HG03378 (cell line): ENCODE measurements at regions not wholly inside any gene's neighbourhood (a gene's known extent, or its start where the extent isn't known, plus 50 kb on each side); places are given as distances from the start of the nearest gene placed in this dataset.
"Not testable (repeated sequence)": the region's sequence is repeated elsewhere in the genome, so short reads cannot be mapped to it uniquely, and the experiment has no call there.

Experiments used
- ATAC-seq: cut with Tn5 transposase; IDR thresholded peaks from one replicate; pipeline ENCODE4 v1.9.1; 2021; ENCODE audit warnings: mild to moderate bottlenecking, moderate library complexity; ENCODE audit not compliant: unreplicated experiment

DNA sequence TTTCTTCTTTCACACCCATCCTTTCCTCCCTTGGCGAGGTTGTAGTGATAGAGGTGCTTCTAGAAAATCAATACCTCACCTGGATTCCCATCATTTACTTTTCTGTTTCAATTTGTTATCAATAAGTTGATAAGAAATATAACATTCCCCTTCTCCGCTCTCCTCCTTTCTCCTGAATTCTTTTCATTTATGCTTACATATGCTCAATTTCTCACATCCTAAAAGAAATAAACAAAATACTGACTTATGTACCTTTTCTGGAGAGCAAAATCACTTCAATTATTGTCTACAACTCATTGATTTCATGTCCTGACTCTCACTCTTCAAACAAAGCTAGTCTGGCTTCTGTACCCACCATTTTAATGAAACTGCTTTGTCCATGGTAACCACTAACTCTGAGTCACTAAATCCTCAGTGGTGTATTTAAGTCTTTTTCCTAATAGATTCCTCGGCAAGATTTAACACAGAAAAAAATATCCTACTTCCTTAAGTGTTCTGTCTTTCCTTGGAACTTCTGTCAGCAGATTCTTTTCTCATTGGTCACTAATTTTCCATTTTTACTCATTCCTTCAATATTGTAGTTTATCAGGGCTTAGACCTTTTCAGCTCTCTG is 289.6 kb downstream of the RFPL4B start:
- ATAC-seq: no peak

- no peak for ATAC-seq
Observed at GRCh38 chr6:112639391-112639831, 292.3 kb downstream of the RFPL4B start.

DNA sequence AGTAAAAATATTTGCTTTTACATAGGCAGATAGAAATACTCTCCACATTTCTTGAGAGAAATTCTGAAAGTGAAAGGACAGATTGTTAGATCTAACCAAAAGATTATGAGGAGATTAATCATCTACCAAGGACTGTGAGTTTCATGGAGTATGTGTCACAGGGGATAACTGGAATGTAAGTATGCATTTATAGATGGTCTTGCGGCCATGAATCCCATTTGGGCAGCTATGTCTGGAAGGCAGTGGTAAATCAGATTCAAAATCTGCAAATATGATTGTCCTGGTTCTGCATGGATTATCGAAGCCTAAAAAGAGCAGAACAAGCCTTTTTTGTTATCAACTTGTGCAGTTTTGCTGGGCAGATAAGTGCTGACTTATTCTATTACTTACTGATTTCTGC is 293.8 kb downstream of the RFPL4B start:
- no peak for ATAC-seq

DNA sequence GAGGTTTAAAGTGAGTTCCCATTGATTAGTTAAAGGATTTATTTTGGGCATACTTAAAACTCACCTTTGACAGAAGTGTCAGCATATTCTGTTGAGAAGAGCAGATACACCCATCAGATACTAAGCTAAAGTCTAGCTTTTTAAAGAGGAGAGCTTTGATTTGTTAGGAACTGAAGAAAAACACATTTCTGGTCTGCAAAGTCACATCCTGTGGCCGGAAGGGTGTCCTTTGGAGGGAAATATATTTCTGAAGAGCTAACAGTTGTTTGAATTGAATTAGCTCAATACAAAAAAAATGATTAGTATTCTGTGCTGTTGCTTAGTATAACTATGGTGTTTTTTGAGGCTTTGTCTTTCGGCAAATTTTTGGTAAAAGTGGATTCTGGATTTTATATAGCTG is 302.7 kb downstream of the RFPL4B start:
- ATAC-seq: no peak

DNA sequence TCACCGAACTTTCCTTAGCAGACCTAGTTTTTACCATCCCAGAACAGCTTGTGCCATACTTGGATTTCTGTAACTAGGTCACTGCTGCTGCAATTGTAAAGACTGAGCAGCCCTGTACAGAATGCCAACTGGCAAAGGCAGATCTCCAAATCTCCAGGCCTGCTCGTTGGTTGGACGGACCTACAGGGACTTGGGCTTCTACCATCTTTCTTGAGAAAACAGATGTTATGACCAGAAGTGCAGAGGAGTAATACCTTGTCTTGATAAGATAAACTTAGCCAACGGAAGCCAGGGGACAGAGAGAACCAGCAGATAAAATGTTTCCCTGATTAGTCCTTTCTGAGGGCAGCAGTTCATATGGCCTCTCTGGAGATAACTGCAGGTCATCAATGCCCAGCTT is 304.1 kb downstream of the RFPL4B start:
- ATAC-seq: no peak

DNA sequence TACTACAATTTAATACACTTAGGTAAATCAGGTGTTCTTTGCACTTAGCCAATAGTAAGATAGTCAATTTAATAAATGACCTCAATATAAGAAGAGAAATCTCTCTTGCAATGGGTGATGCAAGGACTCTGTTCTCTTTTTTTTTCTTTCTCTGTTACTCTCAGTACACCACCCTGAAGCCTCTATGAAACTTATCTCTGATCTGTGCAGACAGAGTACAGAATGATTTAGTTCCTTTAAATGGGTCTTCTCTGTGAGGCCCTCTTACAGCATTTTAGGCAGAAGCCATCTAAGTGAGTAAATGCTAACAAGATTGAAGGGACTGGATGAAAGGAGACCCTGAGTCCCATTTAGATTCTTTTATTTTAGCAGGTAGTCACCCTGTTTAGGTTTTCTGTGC is 312.8 kb downstream of the RFPL4B start:
- ATAC-seq: no peak

- ATAC-seq: no peak
Observed at GRCh38 chr6:112660626-112661025, 313.5 kb downstream of the RFPL4B start.

- ATAC-seq: no peak
Observed at GRCh38 chr6:112663698-112664097, 316.6 kb downstream of the RFPL4B start.

- no peak for ATAC-seq
Observed at GRCh38 chr6:112665114-112665513, 318.0 kb downstream of the RFPL4B start.

GRCh38 chr6:112665815-112666214 is 318.7 kb downstream of the RFPL4B start:
- no peak for ATAC-seq

- no peak for ATAC-seq
Observed at GRCh38 chr6:112667427-112667826, 320.3 kb downstream of the RFPL4B start.

DNA sequence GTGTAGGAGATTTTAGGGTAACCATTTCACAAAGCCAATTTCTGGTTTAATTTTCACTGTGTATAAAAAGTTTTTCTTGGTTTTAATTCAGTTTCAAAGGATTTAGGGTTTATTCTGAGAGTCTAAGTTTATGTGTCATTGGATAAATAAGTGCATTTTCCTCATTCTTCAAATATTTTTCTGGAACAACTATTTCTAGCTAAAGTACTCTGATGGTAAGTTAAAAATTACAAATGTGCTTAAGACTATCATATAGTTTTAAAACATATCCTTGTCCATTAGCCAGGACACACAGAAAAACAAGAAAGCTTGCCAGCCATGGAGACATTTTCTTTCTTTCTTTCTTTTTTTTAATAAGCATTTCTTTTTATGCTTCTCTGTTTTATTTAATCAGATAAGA is 333.0 kb downstream of the RFPL4B start:
- ATAC-seq: no peak

GRCh38 chr6:112682071-112682470 is 334.9 kb downstream of the RFPL4B start:
- ATAC-seq: no peak

GRCh38 chr6:112683106-112683505 is 336.0 kb downstream of the RFPL4B start:
- ATAC-seq: no peak

DNA sequence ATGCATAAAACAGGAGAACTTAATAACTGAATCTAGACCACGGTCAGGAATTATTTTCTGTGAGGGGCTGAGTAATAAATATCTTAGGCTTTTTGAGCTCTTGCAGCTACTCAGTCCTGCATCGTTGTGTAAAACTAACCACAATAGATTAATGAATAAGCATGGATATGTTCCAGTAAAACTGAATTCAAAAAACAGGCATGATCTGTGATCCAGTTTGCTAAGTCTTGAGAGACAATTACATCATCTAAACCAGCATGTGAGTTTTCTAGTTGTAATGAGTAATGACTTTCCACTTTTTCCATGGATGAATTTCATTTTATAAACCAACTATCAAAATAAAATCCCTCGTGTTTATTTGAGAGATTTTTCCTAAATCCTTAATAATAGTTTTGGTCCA is 336.8 kb downstream of the RFPL4B start:
- ATAC-seq: no peak

DNA sequence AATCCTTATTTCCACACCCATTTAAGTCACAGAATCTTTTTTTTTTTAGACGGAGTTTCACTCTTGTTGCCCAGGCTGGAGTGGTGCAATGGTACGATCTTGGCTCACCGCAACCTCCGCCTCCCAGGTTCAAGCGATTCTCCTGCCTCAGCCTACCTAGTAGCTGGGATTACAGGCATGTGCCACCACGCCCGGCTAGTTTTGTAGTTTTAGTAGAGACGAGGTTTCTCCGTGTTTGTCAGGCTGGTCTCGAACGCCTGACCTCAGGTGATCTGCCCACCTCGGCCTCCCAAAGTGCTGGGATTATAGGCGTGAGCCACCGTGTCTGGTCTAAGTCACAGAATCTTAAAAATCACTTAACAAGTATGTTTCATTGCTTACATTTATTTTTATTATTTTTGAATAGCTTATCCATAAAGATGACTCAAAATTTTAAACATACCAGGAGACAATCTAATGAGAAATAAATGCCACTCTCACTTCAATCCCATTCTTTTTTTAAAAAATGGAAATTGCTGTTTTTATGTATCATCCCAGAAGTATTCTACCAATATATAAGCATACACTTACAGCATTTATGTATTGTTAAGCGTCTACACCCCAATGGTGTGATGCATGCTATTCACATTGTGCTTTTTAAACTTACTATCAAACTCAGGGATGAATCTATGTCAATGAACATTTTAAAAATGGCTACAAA is 338.5 kb downstream of the RFPL4B start:
- not testable (repeated sequence) for ATAC-seq

DNA sequence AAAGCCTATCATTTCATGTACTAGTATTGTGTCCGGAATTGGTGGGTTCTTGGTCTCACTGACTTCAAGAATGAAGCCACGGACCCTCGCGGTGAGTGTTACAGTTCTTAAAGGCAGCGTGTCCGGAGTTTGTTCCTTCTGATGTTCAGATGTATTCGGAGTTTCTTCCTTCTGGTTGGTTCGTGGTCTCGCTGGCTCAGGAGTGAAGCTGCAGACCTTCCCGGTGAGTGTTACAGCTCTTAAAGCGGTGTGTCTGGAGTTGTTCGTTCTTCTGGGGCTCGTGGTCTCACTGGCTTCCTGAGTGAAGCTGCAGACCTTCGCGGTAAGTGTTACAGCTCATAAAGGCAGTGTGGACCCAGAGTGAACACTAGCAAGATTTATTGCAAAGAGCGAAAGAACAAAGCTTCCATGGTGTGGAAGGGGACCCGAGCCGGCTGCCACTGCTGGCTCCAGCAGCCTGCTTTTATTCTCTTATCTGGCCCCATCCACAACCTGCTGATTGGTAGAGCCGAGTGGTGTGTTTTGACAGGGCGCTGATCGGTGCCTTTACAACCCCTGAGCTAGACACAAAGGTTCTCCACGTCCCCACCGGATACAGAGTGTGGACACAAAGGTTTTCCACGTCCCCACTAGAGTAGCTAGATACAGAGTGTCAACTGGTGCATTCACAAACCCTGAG is 341.5 kb downstream of the RFPL4B start:
- not testable (repeated sequence) for ATAC-seq

DNA sequence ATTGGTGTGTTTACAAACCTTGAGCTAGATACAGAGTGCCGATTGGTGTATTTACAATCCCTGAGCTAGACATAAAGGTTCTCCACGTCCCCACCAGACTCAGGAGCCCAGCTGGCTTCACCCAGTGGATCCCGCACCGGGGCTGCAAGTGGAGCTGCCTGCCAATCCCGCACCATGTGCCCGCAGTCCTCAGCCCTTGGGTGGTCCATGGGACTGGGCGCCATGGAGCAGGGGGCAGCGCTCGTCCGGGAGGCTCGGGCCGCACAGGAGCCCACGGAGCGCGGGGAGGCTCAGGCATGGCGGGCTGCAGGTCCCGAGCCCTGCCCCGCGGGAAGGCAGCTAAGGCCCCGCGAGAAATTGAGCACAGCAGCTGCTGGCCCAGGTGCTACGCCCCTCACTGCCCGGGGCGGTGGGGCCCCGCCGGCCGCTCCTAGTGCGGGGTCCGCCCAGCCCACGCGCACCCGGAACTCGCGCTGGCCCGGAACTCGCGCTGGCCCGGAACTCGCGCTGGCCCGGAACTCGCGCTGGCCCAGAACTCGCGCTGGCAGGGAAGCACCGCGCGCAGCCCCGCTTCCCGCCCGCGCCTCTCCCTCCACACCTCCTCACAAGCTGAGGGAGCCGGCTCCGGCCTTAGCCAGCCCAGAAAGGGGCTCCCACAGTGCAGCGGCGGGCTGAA is 342.2 kb downstream of the RFPL4B start:
- not testable (repeated sequence) for ATAC-seq

DNA sequence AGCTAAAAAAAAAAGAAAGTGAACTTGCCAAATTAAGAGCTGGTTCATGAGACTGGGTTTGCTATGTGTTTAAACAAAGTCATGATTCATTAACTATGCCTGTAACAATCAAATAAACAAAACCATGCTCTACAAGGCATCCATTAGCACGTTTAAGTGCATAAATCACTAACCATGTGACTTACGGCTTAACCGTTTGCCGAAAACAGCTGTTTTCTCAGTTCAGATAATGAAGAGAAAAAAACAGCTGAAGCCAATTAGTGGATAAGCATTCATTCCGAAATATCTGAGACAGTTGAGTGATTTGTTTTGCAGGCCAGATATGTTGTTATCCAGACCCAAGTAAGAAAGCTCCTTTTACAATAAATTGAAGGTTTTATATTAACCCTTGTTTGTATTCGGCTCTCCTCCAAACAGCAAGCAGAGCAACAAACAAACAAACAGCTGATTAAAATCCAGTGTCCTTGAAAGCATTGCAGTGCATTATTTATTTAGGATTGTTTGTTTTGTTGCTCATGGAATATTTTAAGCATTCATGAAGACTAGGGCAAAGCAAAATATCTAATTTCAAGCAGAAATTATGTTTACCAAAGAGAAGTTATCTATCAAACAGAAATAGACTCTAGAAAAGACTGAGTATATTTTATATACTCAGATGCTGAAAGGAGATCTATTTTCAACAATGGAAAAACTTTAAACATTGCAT is 343.5 kb downstream of the RFPL4B start:
- ATAC-seq: no peak

DNA sequence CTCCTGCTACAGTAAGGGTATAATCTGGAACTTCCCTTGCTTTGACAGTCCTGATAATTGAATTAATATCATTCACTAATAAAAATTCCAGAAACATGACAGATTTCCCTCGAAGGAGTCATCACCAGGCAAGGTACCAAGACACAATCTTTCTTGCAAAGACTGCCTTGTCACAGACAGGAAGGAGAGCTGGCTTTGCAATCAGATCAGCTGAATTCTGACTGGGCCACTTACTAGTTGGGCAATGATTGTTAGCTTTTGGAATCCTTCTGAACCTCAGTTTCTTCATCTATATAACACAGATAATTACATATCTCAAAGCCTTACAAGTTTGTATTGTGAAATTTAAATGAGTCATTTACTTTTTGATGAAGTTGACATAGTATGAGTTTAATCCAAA is 344.2 kb downstream of the RFPL4B start:
- no peak for ATAC-seq

DNA sequence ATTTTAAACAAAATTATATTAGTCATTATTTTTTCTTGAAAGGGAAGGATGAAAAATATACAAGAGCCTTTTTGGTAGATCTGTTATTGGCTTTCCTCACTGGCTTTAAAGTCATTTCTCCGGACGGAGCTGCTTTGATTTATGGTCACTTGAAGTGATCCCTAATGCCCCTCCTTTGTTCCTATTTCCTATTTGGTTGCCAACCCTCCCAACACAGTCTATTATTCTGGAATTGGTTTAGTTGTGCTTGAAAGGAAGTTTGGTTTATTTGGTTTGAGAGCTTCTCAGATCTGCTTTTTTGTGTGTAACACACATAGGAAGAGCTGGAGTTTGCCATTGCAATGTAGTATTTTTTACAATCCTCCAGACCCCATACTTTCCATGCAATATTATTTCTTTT is 347.9 kb downstream of the RFPL4B start:
- ATAC-seq: no peak
